Prostate gland (tissue), 2 donors: ENCODE measurements at regions not wholly inside any gene's neighbourhood (a gene's known extent, or its start where the extent isn't known, plus 50 kb on each side); places are given as distances from the start of the nearest gene placed in this dataset.

Source experiments
- POLR2A ChIP-seq: fragments of 450-650 bp; IDR thresholded peaks from one replicate; pipeline ENCODE4 v1.6.1; 2016; ENCODE audit warnings: antibody characterized with exemption, mild to moderate bottlenecking
- POLR2AphosphoS5 ChIP-seq: sonication (generic); formaldehyde crosslinking; IDR thresholded peaks from one replicate; pipeline ENCODE4 v1.6.1; 2017; ENCODE audit warnings: antibody characterized with exemption
- TF ChIP-seq, protein P1 (sequence below), 4 experiments: fragments of 200-600 bp in 2 of 4; fragments of 450-650 bp in 2 of 4; sonication (generic) in 2 of 4; IDR thresholded peaks; 1 replicate in 3 of 4; 2 replicates in 1 of 4; pipeline ENCODE4 v1.5.1; 2016 to 2019; ENCODE audit warnings: antibody characterized with exemption in 4 of 4, mild to moderate bottlenecking in 2 of 4, moderate library complexity in 2 of 4

DNA sequence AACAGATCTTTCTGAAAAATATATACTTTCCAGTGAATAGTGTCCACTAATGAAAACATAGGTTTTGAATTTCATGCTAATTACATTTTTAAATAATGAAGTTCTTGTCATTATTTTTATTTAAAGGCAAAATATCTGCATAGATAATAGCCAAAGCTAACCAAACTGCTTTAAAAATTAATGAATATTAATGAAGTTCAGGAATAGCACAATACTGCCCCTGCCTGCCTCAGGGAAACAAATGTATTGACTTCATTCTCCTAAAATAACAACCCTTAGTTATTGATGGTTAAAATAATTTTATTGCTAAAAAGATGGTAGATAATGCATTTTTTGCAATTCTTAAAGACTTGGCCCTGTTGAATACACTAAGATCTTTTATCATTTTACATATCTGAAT is 103.6 kb upstream of the SSBP2 start:
- TF ChIP-seq, protein P1, sequence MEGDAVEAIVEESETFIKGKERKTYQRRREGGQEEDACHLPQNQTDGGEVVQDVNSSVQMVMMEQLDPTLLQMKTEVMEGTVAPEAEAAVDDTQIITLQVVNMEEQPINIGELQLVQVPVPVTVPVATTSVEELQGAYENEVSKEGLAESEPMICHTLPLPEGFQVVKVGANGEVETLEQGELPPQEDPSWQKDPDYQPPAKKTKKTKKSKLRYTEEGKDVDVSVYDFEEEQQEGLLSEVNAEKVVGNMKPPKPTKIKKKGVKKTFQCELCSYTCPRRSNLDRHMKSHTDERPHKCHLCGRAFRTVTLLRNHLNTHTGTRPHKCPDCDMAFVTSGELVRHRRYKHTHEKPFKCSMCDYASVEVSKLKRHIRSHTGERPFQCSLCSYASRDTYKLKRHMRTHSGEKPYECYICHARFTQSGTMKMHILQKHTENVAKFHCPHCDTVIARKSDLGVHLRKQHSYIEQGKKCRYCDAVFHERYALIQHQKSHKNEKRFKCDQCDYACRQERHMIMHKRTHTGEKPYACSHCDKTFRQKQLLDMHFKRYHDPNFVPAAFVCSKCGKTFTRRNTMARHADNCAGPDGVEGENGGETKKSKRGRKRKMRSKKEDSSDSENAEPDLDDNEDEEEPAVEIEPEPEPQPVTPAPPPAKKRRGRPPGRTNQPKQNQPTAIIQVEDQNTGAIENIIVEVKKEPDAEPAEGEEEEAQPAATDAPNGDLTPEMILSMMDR (IDR thresholded peaks at IDR 0.05), result no peak
- no peak for TF ChIP-seq POLR2A
- no peak for TF ChIP-seq POLR2AphosphoS5
